H1 (cell line): ENCODE measurements at regions not wholly inside any gene's neighbourhood (a gene's known extent, or its start where the extent isn't known, plus 50 kb on each side); places are given as distances from the start of the nearest gene placed in this dataset.

Experiments used
- CTCF ChIA-PET: fragments of 300-600 bp; sonication (Branson Sonifier 250); formaldehyde crosslinking; loops from one replicate; lab custom pipeline; 2021; ENCODE audit not compliant: partially characterized antibody; lab: Charles Lee
- POLR2A ChIA-PET: fragments of 300-600 bp; sonication (Branson Sonifier 250); formaldehyde crosslinking; loops from one replicate; lab custom pipeline; 2021; ENCODE audit warnings: inconsistent platforms; ENCODE audit not compliant: partially characterized antibody; lab: Charles Lee
- DNase-seq, 2 experiments: peaks; one replicate each; pipeline versions ENCODE4 v3.0.0 to v3.0.0-alpha.2; 2010 to 2022; ENCODE audit warnings: low spot score in 2 of 2, low read depth in 1 of 2, mixed read lengths in 1 of 2
- FAIRE-seq: peaks from 2 replicates; lab custom pipeline; 2011; peaks lifted over from hg19 to GRCh38; lab: Jason Lieb, UNC
- H2AFZ ChIP-seq: 2 replicates; pipeline ENCODE4 v1.8.1; 2012; ENCODE audit warnings: low read length, inconsistent platforms
- H2AK5ac ChIP-seq: 2 replicates; pipeline ENCODE4 v1.6.1; 2013; ENCODE audit warnings: low read depth, low read length
- H2BK120ac ChIP-seq: replicated peaks from 2 replicates; pipeline ENCODE3; 2013; ENCODE audit warnings: low read depth, low read length, inconsistent platforms
- H2BK12ac ChIP-seq: 2 replicates; pipeline ENCODE4 v1.6.1; 2013; ENCODE audit warnings: low read depth, low read length
- H2BK15ac ChIP-seq: 2 replicates; pipeline ENCODE4 v1.6.1; 2013; ENCODE audit warnings: low read length
- H2BK20ac ChIP-seq: 2 replicates; pipeline ENCODE4 v1.6.1; 2013; ENCODE audit warnings: low read length
- H2BK5ac ChIP-seq: 2 replicates; pipeline ENCODE4 v1.6.1; 2013; ENCODE audit warnings: low read depth, low read length
- H3K14ac ChIP-seq: 2 replicates; pipeline ENCODE4 v1.6.1; 2013; ENCODE audit warnings: inconsistent platforms; ENCODE audit not compliant: insufficient read length
- H3K18ac ChIP-seq: 2 replicates; pipeline ENCODE4 v1.6.1; 2013; ENCODE audit warnings: low read length; ENCODE audit errors: extremely low read depth
- H3K23ac ChIP-seq: 2 replicates; pipeline ENCODE4 v1.6.1; 2013; ENCODE audit warnings: inconsistent platforms; ENCODE audit not compliant: insufficient read length
- H3K23me2 ChIP-seq: 2 replicates; pipeline ENCODE4 v1.6.1; 2013; ENCODE audit warnings: low read depth, low read length
- H3K27ac ChIP-seq: 2 replicates; pipeline ENCODE4 v1.6.1; 2011; ENCODE audit warnings: low read depth, low read length, inconsistent platforms
- H3K27me3 ChIP-seq, 4 experiments: replicated peaks in 1 of 4; 1 replicate in 1 of 4; 2 replicates in 3 of 4; pipeline versions ENCODE4 v1.6.1 to v1.8.1; 2011 to 2013; ENCODE audit warnings: low read length in 3 of 4, mild to moderate bottlenecking in 3 of 4, inconsistent platforms in 2 of 4, mixed read lengths in 2 of 4, moderate library complexity in 1 of 4; ENCODE audit not compliant: control insufficient read depth in 3 of 4, insufficient read depth in 3 of 4; ENCODE audit errors: extremely low read depth in 1 of 4
- H3K36me3 ChIP-seq, 4 experiments: 2 replicates each; pipeline versions ENCODE4 v1.6.1 to v1.8.1; 2011 to 2013; ENCODE audit warnings: mild to moderate bottlenecking in 4 of 4, low read length in 3 of 4, moderate library complexity in 2 of 4, control low read depth in 1 of 4, inconsistent platforms in 1 of 4; ENCODE audit not compliant: insufficient read depth in 4 of 4, control insufficient read depth in 2 of 4
- H3K4ac ChIP-seq: replicated peaks from 2 replicates; pipeline ENCODE3; 2013; ENCODE audit warnings: low read length, low read depth, mixed read lengths, inconsistent platforms; ENCODE audit not compliant: insufficient read length
- H3K4me1 ChIP-seq, 4 experiments: replicated peaks in 1 of 4; 1 replicate in 1 of 4; 2 replicates in 3 of 4; pipeline versions ENCODE4 v1.6.1 to v1.8.1; 2011 to 2013; ENCODE audit warnings: low read length in 3 of 4, inconsistent platforms in 2 of 4, mixed read lengths in 1 of 4; ENCODE audit not compliant: insufficient read depth in 4 of 4, control insufficient read depth in 3 of 4
- H3K4me2 ChIP-seq, 2 experiments: 2 replicates each; pipeline versions ENCODE4 v1.6.1 to v1.8.1; 2011 to 2013; ENCODE audit warnings: low read depth in 2 of 2, low read length in 2 of 2, control low read depth in 1 of 2, inconsistent platforms in 1 of 2, mild to moderate bottlenecking in 1 of 2; ENCODE audit not compliant: insufficient read depth in 1 of 2
- H3K4me3 ChIP-seq, 4 experiments: fragments of 200-600, 300-600 bp in 1 of 4; sonication (generic), shearing (Covaris generic), sonication (Bioruptor Twin) in 1 of 4; 2 replicates each; pipeline versions ENCODE4 v1.5.1 to v1.8.1; 2011 to 2016; ENCODE audit warnings: low read length in 4 of 4, low read depth in 3 of 4, control low read depth in 2 of 4, inconsistent platforms in 2 of 4, mild to moderate bottlenecking in 2 of 4, mixed read lengths in 1 of 4, moderate library complexity in 1 of 4; ENCODE audit not compliant: insufficient read depth in 2 of 4; ENCODE audit errors: extremely low read depth in 1 of 4
- H3K56ac ChIP-seq: replicated peaks from 2 replicates; pipeline ENCODE3; 2013; ENCODE audit warnings: low read depth, mild to moderate bottlenecking, mixed read lengths, low read length, inconsistent platforms; ENCODE audit not compliant: insufficient read length
- H3K79me1 ChIP-seq: 2 replicates; pipeline ENCODE4 v1.6.1; 2013; ENCODE audit warnings: low read depth, low read length, control low read depth
- H3K79me2 ChIP-seq, 2 experiments: 2 replicates each; pipeline versions ENCODE4 v1.6.1 to v1.8.1; 2012 to 2013; ENCODE audit warnings: low read length in 2 of 2, mild to moderate bottlenecking in 2 of 2, inconsistent platforms in 1 of 2; ENCODE audit not compliant: insufficient read depth in 2 of 2, control insufficient read depth in 1 of 2
- H3K9ac ChIP-seq, 4 experiments: replicated peaks in 1 of 4; 1 replicate in 1 of 4; 2 replicates in 3 of 4; pipeline versions ENCODE4 v1.6.1 to v1.8.1; 2011 to 2013; ENCODE audit warnings: low read depth in 3 of 4, low read length in 3 of 4, control low read depth in 2 of 4, mild to moderate bottlenecking in 2 of 4, moderate library complexity in 2 of 4, inconsistent platforms in 1 of 4; ENCODE audit errors: extremely low read depth in 1 of 4
- H3K9me3 ChIP-seq, 2 experiments: 2 replicates each; pipeline versions ENCODE4 v1.6.1 to v1.8.1; 2012 to 2013; ENCODE audit warnings: mild to moderate bottlenecking in 2 of 2, moderate library complexity in 2 of 2, control low read depth in 1 of 2, inconsistent platforms in 1 of 2, low read depth in 1 of 2, low read length in 1 of 2, mixed read lengths in 1 of 2; ENCODE audit not compliant: insufficient read depth in 2 of 2
- H4K20me1 ChIP-seq, 2 experiments: replicated peaks in 1 of 2; 2 replicates each; pipeline versions ENCODE3 to v1.8.1; 2011 to 2013; ENCODE audit warnings: inconsistent platforms in 2 of 2, low read length in 2 of 2, mild to moderate bottlenecking in 1 of 2; ENCODE audit not compliant: insufficient read depth in 2 of 2, control insufficient read depth in 1 of 2
- H4K5ac ChIP-seq: 2 replicates; pipeline ENCODE4 v1.6.1; 2013; ENCODE audit warnings: low read length, low read depth, mixed read lengths, inconsistent platforms; ENCODE audit not compliant: insufficient read length
- H4K8ac ChIP-seq: 2 replicates; pipeline ENCODE4 v1.8.0; 2013; ENCODE audit warnings: mild to moderate bottlenecking, moderate library complexity, low read length, inconsistent platforms; ENCODE audit not compliant: insufficient read depth; ENCODE audit errors: extremely low read depth
- H4K91ac ChIP-seq: replicated peaks from 2 replicates; pipeline ENCODE3; 2013; ENCODE audit warnings: low read length, mixed read lengths, inconsistent platforms; ENCODE audit not compliant: insufficient read length
- GTF2F1 ChIP-seq: IDR thresholded peaks from 2 replicates; pipeline ENCODE4 v1.6.1; 2012; ENCODE audit warnings: low read depth, low read length, improper control_type of control experiment, borderline replicate concordance
- KDM1A ChIP-seq: fragments of 200-600, 300-600 bp; sonication (generic); IDR thresholded peaks from 2 replicates; pipeline ENCODE4 v1.7.1; 2016; ENCODE audit warnings: mild to moderate bottlenecking, low read length, borderline replicate concordance
- TEAD4 ChIP-seq: IDR thresholded peaks from 2 replicates; pipeline ENCODE4 v1.6.1; 2012; ENCODE audit warnings: low read depth, low read length, inconsistent platforms, mixed read lengths
- WGBS, 2 experiments: shearing (Covaris generic) in 1 of 2; methylation state at CpG; one replicate each; pipeline versions ENCODE4 v1.1.6 to v1.1.7; 2013 to 2015; ENCODE audit warnings: low lambda C conversion rate in 2 of 2, mixed read lengths in 2 of 2, inconsistent platforms in 1 of 2, low coverage in 1 of 2, missing lambda C conversion rate in 1 of 2; ENCODE audit not compliant: insufficient replicate concordance in 2 of 2, insufficient coverage in 1 of 2, insufficient read length in 1 of 2; ENCODE audit errors: extremely low coverage in 1 of 2, missing lambda C conversion rate in 1 of 2; 5-methylcytosine and 5-hydroxymethylcytosine counted together

DNA sequence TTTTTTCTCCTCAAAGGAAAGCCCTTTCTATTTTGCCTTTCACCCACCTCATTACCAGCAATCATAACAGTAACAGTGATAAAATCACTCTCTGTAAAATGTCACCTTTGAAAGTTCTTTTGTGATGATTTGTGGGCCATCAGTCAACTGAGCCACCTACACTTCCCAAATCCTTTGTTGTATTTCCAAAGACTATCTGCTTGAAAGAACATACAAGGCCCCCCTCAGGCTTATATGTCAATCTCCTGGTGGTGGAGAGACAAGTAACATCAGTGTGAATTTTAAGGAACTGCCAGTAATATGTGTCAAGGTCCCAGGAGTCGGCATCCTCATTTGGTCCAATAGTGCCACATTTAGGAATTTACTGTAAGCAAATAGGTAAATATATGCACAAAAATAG, 161.1 kb upstream of the EOMES start:
- Histone ChIP-seq H3K79me2 (no peaks in the 10 kb centered on the region), H3K23me2 (no peaks in the 10 kb centered on the region), H3K23ac (no peak overlapping the region), H4K8ac (no peak overlapping the region), H2BK5ac (no peak overlapping the region), H3K79me1 (no peaks in the 10 kb centered on the region), H3K4me1 (peaks cover 0 to 7% (median 5%) of the 10 kb centered on the region in 4 experiments; a peak in 4 of 7 replicates), H3K56ac (no peak overlapping the region), H2BK12ac (no peak overlapping the region), H4K20me1 (no peaks in the 10 kb centered on the region), H2BK15ac (no peak overlapping the region), H2AK5ac (no peak overlapping the region), H3K27ac (no peak overlapping the region), H4K91ac (no peak overlapping the region), H2BK120ac (no peak overlapping the region), H3K4me3 (no peak overlapping the region), H2BK20ac (no peak overlapping the region), H3K4me2 (no peak overlapping the region), H3K9ac (no peak overlapping the region), H3K14ac (no peak overlapping the region), H3K36me3 (no peaks in the 10 kb centered on the region), H3K18ac (no peak overlapping the region), H3K4ac (no peak overlapping the region), H3K27me3 (no peaks in the 10 kb centered on the region), H3K9me3 (no peaks in the 10 kb centered on the region), H2AFZ (no peak overlapping the region), H4K5ac (no peak overlapping the region)
- CTCF ChIA-PET: no interaction called here
- POLR2A ChIA-PET: no interaction called here
- FAIRE-seq: no peak
- DNase-seq: no peak
- 96% methylated on average over 1 of the region's 1 CpG; no CpG with 5 or more reads in 1 of the 2 experiments for WGBS, 2 experiments
- TF ChIP-seq TEAD4 (no peak), GTF2F1 (no peak), KDM1A (no peak)
